ENCODE measurements at regions not wholly inside any gene's neighbourhood (a gene's known extent, or its start where the extent isn't known, plus 50 kb on each side); places are given as distances from the start of the nearest gene placed in this dataset.

- no peak overlapping the region for H3K4me3 ChIP-seq (ENCODE audit: low read depth, low read length)
- TF ChIP-seq CTCF (IDR thresholded peaks at IDR 0.05; ENCODE audit: low read depth, low read length), result no peak
Observed at GRCh38 chr11:25737071-25737675, 594.8 kb upstream of the ANO3 start.

GRCh38 chr11:25741886-25742285 is 590.0 kb upstream of the ANO3 start:
- no peak overlapping the region for H3K4me3 ChIP-seq (ENCODE audit: low read depth, low read length)
- TF ChIP-seq CTCF (IDR thresholded peaks at IDR 0.05; ENCODE audit: low read depth, low read length), result no peak

- TF ChIP-seq CTCF (IDR thresholded peaks at IDR 0.05; ENCODE audit: low read depth, low read length), result no peak
- H3K4me3 ChIP-seq (ENCODE audit: low read depth, low read length), result no peak overlapping the region
Observed at GRCh38 chr11:25742800-25743199, 589.1 kb upstream of the ANO3 start.

- no peak overlapping the region for H3K4me3 ChIP-seq (ENCODE audit: low read depth, low read length)
- no peak for TF ChIP-seq CTCF (IDR thresholded peaks at IDR 0.05; ENCODE audit: low read depth, low read length)
Observed at GRCh38 chr11:25755381-25755780, 576.5 kb upstream of the ANO3 start.

- no peak for TF ChIP-seq CTCF (IDR thresholded peaks at IDR 0.05; ENCODE audit: low read depth, low read length)
- H3K4me3 ChIP-seq (ENCODE audit: low read depth, low read length), result no peak overlapping the region
Observed at GRCh38 chr11:25755918-25756584, 575.9 kb upstream of the ANO3 start.

GRCh38 chr11:25758145-25758661 is 573.7 kb upstream of the ANO3 start:
- no peak overlapping the region for H3K4me3 ChIP-seq (ENCODE audit: low read depth, low read length)
- no peak for TF ChIP-seq CTCF (IDR thresholded peaks at IDR 0.05; ENCODE audit: low read depth, low read length)

- no peak for TF ChIP-seq CTCF (IDR thresholded peaks at IDR 0.05; ENCODE audit: low read depth, low read length)
- H3K4me3 ChIP-seq (ENCODE audit: low read depth, low read length), result no peak overlapping the region
Observed at GRCh38 chr11:25766332-25767015, 565.5 kb upstream of the ANO3 start.
